Endothelial cell of umbilical vein (primary cell): ENCODE measurements at regions not wholly inside any gene's neighbourhood (a gene's known extent, or its start where the extent isn't known, plus 50 kb on each side); places are given as distances from the start of the nearest gene placed in this dataset.

Source experiments
- BruUV-seq: library from RNA; stranded (reverse); fragments of 400-500 nt; replicated peaks from 2 replicates; lab custom pipeline; 2021; lab: Mats Ljungman, UMichigan
- CTCF ChIA-PET: fragments of 300-600, 350-600 bp; sonication (Branson Sonifier 250); formaldehyde crosslinking; loops from one replicate; lab custom pipeline; 2021; ENCODE audit warnings: antibody characterized with exemption, inconsistent platforms; lab: Charles Lee
- POLR2A ChIA-PET: fragments of 300-600, 350-600 bp; sonication (Branson Sonifier 250); formaldehyde crosslinking; loops from one replicate; lab custom pipeline; 2021; ENCODE audit warnings: antibody characterized with exemption, inconsistent platforms; lab: Charles Lee
- DNase-seq: peaks from one replicate; pipeline ENCODE4 v3.0.0-alpha.2; 2011; ENCODE audit warnings: low read depth, low spot score
- FAIRE-seq: peaks from 2 replicates; lab custom pipeline; 2011; peaks lifted over from hg19 to GRCh38; lab: Jason Lieb, UNC
- H2AFZ ChIP-seq: 2 replicates; pipeline ENCODE4 v1.6.0; 2012; ENCODE audit warnings: low read depth, low read length, control low read depth, inconsistent platforms
- H3K27ac ChIP-seq: 2 replicates; pipeline ENCODE4 v1.5.1; 2011; ENCODE audit warnings: low read depth, mild to moderate bottlenecking, control low read depth, low read length, moderate library complexity; ENCODE audit not compliant: insufficient read depth
- H3K27me3 ChIP-seq, 2 experiments: 2 replicates each; pipeline versions ENCODE4 v1.6.0 to v1.6.1; 2011; ENCODE audit warnings: low read length in 2 of 2, mixed read lengths in 1 of 2; ENCODE audit not compliant: control insufficient read depth in 2 of 2, insufficient read depth in 2 of 2
- H3K36me3 ChIP-seq, 2 experiments: 2 replicates in 1 of 2; 3 replicates in 1 of 2; pipeline ENCODE4 v1.5.1; 2011; ENCODE audit warnings: low read length in 2 of 2, mild to moderate bottlenecking in 1 of 2, moderate library complexity in 1 of 2; ENCODE audit not compliant: control insufficient read depth in 2 of 2, insufficient read depth in 2 of 2; ENCODE audit errors: extremely low read depth in 1 of 2
- H3K4me1 ChIP-seq: 3 replicates; pipeline ENCODE4 v1.5.1; 2011; ENCODE audit warnings: mild to moderate bottlenecking, low read length; ENCODE audit not compliant: control insufficient read depth, insufficient read depth; ENCODE audit errors: extremely low read depth
- H3K4me2 ChIP-seq: 2 replicates; pipeline ENCODE4 v1.6.1; 2011; ENCODE audit warnings: low read length, control low read depth, mixed read lengths; ENCODE audit not compliant: insufficient read depth
- H3K4me3 ChIP-seq, 3 experiments: fragments of 200-600 bp in 1 of 3; sonication (generic), shearing (Covaris generic) in 1 of 3; replicated peaks in 1 of 3; 2 replicates each; pipeline ENCODE4 v1.5.1; 2011 to 2016; ENCODE audit warnings: control low read depth in 3 of 3, low read length in 3 of 3, mild to moderate bottlenecking in 2 of 3, inconsistent platforms in 1 of 3, low read depth in 1 of 3, moderate library complexity in 1 of 3; ENCODE audit not compliant: insufficient read depth in 1 of 3
- H3K79me2 ChIP-seq: 2 replicates; pipeline ENCODE4 v1.6.0; 2012; ENCODE audit warnings: low read length, inconsistent platforms; ENCODE audit not compliant: control insufficient read depth, insufficient read depth
- H3K9ac ChIP-seq: replicated peaks from 2 replicates; pipeline ENCODE3; 2011; ENCODE audit warnings: low read length, control low read depth; ENCODE audit not compliant: insufficient read depth; ENCODE audit errors: extremely low read depth
- H3K9me1 ChIP-seq: replicated peaks from 3 replicates; pipeline ENCODE4 v1.6.0; 2011; ENCODE audit warnings: mild to moderate bottlenecking, low read length; ENCODE audit not compliant: control insufficient read depth, insufficient read depth; ENCODE audit errors: extremely low read depth
- H3K9me3 ChIP-seq: replicated peaks from 2 replicates; pipeline ENCODE4 v1.5.1; 2012; ENCODE audit warnings: low read length, inconsistent platforms; ENCODE audit not compliant: control insufficient read depth, insufficient read depth
- H4K20me1 ChIP-seq: replicated peaks from 2 replicates; pipeline ENCODE3; 2011; ENCODE audit warnings: mild to moderate bottlenecking, low read length; ENCODE audit not compliant: control insufficient read depth, insufficient read depth; ENCODE audit errors: extremely low read depth
- EZH2 ChIP-seq: IDR thresholded peaks from 2 replicates; pipeline ENCODE4 v1.6.1; 2012; ENCODE audit warnings: borderline replicate concordance, low read depth, mild to moderate bottlenecking, moderate library complexity, low read length, inconsistent platforms; ENCODE audit not compliant: severe bottlenecking
- FOS ChIP-seq: IDR thresholded peaks from 2 replicates; pipeline ENCODE4 v1.6.1; 2011; ENCODE audit warnings: mild to moderate bottlenecking, low read length, moderate library complexity, borderline replicate concordance; ENCODE audit not compliant: insufficient read depth
- GATA2 ChIP-seq: IDR thresholded peaks from 2 replicates; pipeline ENCODE4 v1.7.0; 2011; ENCODE audit warnings: low read depth, mild to moderate bottlenecking, moderate library complexity, mixed read lengths, low read length; ENCODE audit not compliant: insufficient read length, insufficient read depth
- JUN ChIP-seq: IDR thresholded peaks from 2 replicates; pipeline ENCODE4 v1.6.1; 2011; ENCODE audit warnings: borderline replicate concordance, low read depth; ENCODE audit not compliant: insufficient read length, insufficient read depth
- MYC ChIP-seq: IDR thresholded peaks from one replicate; pipeline ENCODE4 v1.6.1; 2011; ENCODE audit warnings: mild to moderate bottlenecking, low read depth, low read length
- POLR2A ChIP-seq: IDR thresholded peaks from 2 replicates; pipeline ENCODE4 v1.6.1; 2012; ENCODE audit warnings: low read depth, mild to moderate bottlenecking, control low read depth, low read length
- POLR2AphosphoS5 ChIP-seq: IDR thresholded peaks from 2 replicates; pipeline ENCODE4 v1.6.1; 2012; ENCODE audit warnings: low read depth, mild to moderate bottlenecking, control low read depth, low read length, moderate library complexity; ENCODE audit not compliant: insufficient read depth
- dilution Hi-C: fragments of 300-500 bp; cut with MboI; formaldehyde crosslinking; loops from one replicate; pipeline ENCODE4 v1.15.0; 2019; ENCODE audit warnings: low sequenced_read_pairs; ENCODE audit not compliant: extremely low pct_ligation_motif_present
- intact Hi-C: fragments of 100-400 bp; cut with micrococcal nuclease; formaldehyde crosslinking; loops from one replicate; pipeline ENCODE4 v1.10.0; 2022
- TF ChIP-seq, protein P1 (sequence below), 2 donors: IDR thresholded peaks; 1 replicate in 1 of 2; 2 replicates in 1 of 2; pipeline ENCODE4 v1.5.1; 2011; ENCODE audit warnings: low read length in 2 of 2, mild to moderate bottlenecking in 2 of 2, moderate library complexity in 2 of 2, control low read depth in 1 of 2, inconsistent platforms in 1 of 2, low read depth in 1 of 2; ENCODE audit not compliant: insufficient read depth in 1 of 2; ENCODE audit errors: extremely low read depth in 1 of 2
- TF ChIP-seq, protein P2 (sequence below): IDR thresholded peaks from 2 replicates; pipeline ENCODE4 v1.6.1; 2011; ENCODE audit not compliant: insufficient read depth, insufficient read length

DNA sequence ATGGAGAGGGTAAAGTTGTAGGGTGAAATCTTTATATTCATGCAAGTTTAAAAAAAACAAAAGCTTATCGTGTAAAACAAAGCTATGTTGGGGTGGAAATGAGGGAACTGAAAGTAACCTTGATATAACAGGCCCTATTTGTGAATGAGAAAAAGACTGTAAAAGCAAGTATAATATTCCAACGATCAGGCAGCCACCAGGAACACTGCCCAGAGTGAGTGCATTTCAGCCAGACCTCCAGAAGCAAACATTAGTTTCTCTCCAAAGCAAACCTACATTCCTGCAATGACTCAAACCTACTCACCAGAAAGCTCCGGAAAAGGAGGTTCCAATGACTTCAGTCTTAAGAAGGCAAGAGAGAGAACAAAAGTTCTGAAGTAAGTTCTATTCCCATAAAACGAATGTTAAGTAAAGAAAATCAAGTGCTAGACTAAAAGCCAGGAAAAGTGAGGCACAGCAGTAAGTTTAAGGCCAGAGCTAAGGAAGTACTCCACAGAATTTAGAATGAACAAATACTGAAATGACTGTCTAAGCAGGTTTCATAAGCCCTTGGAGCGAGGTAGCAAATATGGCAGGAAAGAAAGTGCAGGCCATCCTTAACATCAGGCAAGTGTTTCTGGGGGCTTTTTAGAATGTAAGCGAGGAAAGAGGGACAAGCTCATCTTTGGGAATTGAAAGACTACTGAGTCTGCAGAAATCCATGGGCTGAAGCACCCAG is 493.1 kb downstream of the XPNPEP1 start:
- ChIA-PET CTCF (no interaction called here), POLR2A (no interaction called here)
- H3K4me3 ChIP-seq: no peak overlapping the region
- no peaks in the 10 kb centered on the region for H3K9me1 ChIP-seq
- BruUV-seq: no TSS peak
- no peaks in the 10 kb centered on the region for H3K36me3 ChIP-seq
- TF ChIP-seq MYC (no peak), POLR2A (no peak), FOS (no peak), GATA2 (no peak), EZH2 (no peak), JUN (no peak), POLR2AphosphoS5 (no peak)
- TF ChIP-seq, protein P1, sequence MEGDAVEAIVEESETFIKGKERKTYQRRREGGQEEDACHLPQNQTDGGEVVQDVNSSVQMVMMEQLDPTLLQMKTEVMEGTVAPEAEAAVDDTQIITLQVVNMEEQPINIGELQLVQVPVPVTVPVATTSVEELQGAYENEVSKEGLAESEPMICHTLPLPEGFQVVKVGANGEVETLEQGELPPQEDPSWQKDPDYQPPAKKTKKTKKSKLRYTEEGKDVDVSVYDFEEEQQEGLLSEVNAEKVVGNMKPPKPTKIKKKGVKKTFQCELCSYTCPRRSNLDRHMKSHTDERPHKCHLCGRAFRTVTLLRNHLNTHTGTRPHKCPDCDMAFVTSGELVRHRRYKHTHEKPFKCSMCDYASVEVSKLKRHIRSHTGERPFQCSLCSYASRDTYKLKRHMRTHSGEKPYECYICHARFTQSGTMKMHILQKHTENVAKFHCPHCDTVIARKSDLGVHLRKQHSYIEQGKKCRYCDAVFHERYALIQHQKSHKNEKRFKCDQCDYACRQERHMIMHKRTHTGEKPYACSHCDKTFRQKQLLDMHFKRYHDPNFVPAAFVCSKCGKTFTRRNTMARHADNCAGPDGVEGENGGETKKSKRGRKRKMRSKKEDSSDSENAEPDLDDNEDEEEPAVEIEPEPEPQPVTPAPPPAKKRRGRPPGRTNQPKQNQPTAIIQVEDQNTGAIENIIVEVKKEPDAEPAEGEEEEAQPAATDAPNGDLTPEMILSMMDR (IDR thresholded peaks at IDR 0.05; ENCODE audit: extremely low read depth in 1 of 2, insufficient read depth in 1 of 2, low read depth in 1 of 2, low read length in 2 of 2): no peak
- TF ChIP-seq, protein P2, sequence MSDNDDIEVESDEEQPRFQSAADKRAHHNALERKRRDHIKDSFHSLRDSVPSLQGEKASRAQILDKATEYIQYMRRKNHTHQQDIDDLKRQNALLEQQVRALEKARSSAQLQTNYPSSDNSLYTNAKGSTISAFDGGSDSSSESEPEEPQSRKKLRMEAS: no peak
- FAIRE-seq: no peak
- dilution Hi-C loops: no loop called here
- no peaks in the 10 kb centered on the region for H4K20me1 ChIP-seq
- intact Hi-C loops: no loop called here
- H2AFZ ChIP-seq: no peak overlapping the region
- H3K4me1 ChIP-seq: no peaks in the 10 kb centered on the region
- H3K27ac ChIP-seq: no peak overlapping the region
- H3K4me2 ChIP-seq: no peak overlapping the region
- DNase-seq: no peak
- no peaks in the 10 kb centered on the region for H3K27me3 ChIP-seq
- H3K79me2 ChIP-seq: no peaks in the 10 kb centered on the region
- H3K9me3 ChIP-seq: peaks cover 3% of the 10 kb centered on the region
- H3K9ac ChIP-seq: no peak overlapping the region
